HPDE6-E6E7 (cell line): ENCODE measurements at regions not wholly inside any gene's neighbourhood (a gene's known extent, or its start where the extent isn't known, plus 50 kb on each side); places are given as distances from the start of the nearest gene placed in this dataset.
"Not testable (repeated sequence)": the region's sequence is repeated elsewhere in the genome, so short reads cannot be mapped to it uniquely, and the experiment has no call there.

ENCODE experiments used
- DNase-seq: peaks from one replicate; pipeline ENCODE4 v3.0.0; 2011; ENCODE audit warnings: missing footprints; ENCODE audit errors: extremely low spot score

GRCh38 chr3:166080096-166080495 lies 242.9 kb upstream of the BCHE start:
- DNase-seq: no peak

- DNase-seq: no peak
Measured at GRCh38 chr3:166071831-166072230, 234.6 kb upstream of the BCHE start.

- DNase-seq: no peak
Measured at GRCh38 chr3:166064476-166064875, 227.3 kb upstream of the BCHE start.

GRCh38 chr3:166060789-166061479 lies 223.7 kb upstream of the BCHE start:
- DNase-seq: no peak

GRCh38 chr3:166052440-166052839 lies 215.2 kb upstream of the BCHE start:
- no peak for DNase-seq

GRCh38 chr3:166029507-166029906 lies 192.3 kb upstream of the BCHE start:
- no peak for DNase-seq

- peak; percentile 4 for DNase-seq
Measured at GRCh38 chr3:166013073-166013679, 176.0 kb upstream of the BCHE start.

- DNase-seq: no peak
Measured at GRCh38 chr3:166011771-166012170, 174.5 kb upstream of the BCHE start.

GRCh38 chr3:166005126-166005525 lies 167.9 kb upstream of the BCHE start:
- no peak for DNase-seq

GRCh38 chr3:165994293-165994692 lies 157.1 kb upstream of the BCHE start:
- no peak for DNase-seq

GRCh38 chr3:165984589-165984988 lies 147.4 kb upstream of the BCHE start:
- no peak for DNase-seq

- no peak for DNase-seq
Measured at GRCh38 chr3:165983284-165983683, 146.1 kb upstream of the BCHE start.

- DNase-seq: no peak
Measured at GRCh38 chr3:165981318-165981717, 144.1 kb upstream of the BCHE start.

GRCh38 chr3:165960825-165961224 lies 123.6 kb upstream of the BCHE start:
- DNase-seq: not testable (repeated sequence)

- no peak for DNase-seq
Measured at GRCh38 chr3:165954171-165954570, 116.9 kb upstream of the BCHE start.

GRCh38 chr3:165946360-165946759 lies 109.1 kb upstream of the BCHE start:
- DNase-seq: no peak

- DNase-seq: no peak
Measured at GRCh38 chr3:165938986-165939540, 101.8 kb upstream of the BCHE start.

- not testable (repeated sequence) for DNase-seq
Measured at GRCh38 chr3:165936081-165936480, 98.9 kb upstream of the BCHE start.

- not testable (repeated sequence) for DNase-seq
Measured at GRCh38 chr3:165924301-165924791, 87.1 kb upstream of the BCHE start.

- DNase-seq: no peak
Measured at GRCh38 chr3:165920984-165921383, 83.8 kb upstream of the BCHE start.

GRCh38 chr3:165919284-165919683 lies 82.1 kb upstream of the BCHE start:
- DNase-seq: no peak

GRCh38 chr3:165918657-165918979 lies 81.4 kb upstream of the BCHE start:
- DNase-seq: no peak

- not testable (repeated sequence) for DNase-seq
Measured at GRCh38 chr3:165917938-165918656, 80.9 kb upstream of the BCHE start.
